ENCODE measurements at regions not wholly inside any gene's neighbourhood (a gene's known extent, or its start where the extent isn't known, plus 50 kb on each side); places are given as distances from the start of the nearest gene placed in this dataset.

DNA sequence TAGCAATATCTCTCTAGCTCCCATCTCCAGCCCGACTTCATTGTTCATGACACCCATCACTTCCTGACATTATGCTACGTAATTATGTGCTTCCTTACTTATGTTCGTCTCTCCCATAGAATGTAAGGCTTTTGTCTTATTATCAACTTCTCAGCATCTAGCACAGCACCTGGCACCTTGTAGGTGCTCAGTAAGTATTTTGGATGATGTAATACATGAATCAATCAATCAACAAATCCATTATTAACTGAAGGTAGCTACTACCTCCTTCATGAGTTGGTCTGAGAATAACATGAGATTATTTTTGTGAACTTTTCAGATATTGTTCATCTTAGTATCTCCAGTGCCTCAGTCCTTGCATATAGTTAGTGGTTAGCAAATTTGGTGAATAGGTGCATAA, 109.3 kb downstream of the EN1 start (continued):
- TF ChIP-seq, protein P1, sequence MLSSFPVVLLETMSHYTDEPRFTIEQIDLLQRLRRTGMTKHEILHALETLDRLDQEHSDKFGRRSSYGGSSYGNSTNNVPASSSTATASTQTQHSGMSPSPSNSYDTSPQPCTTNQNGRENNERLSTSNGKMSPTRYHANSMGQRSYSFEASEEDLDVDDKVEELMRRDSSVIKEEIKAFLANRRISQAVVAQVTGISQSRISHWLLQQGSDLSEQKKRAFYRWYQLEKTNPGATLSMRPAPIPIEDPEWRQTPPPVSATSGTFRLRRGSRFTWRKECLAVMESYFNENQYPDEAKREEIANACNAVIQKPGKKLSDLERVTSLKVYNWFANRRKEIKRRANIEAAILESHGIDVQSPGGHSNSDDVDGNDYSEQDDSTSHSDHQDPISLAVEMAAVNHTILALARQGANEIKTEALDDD (IDR thresholded peaks at IDR 0.05), result no peak
- TF ChIP-seq SREBF2 (CRISPR knock-in tag; IDR thresholded peaks at IDR 0.05) (no peak), XRCC4 (IDR thresholded peaks at IDR 0.05; ENCODE audit: extremely low read depth, insufficient read depth, insufficient read length) (no peak)

DNA sequence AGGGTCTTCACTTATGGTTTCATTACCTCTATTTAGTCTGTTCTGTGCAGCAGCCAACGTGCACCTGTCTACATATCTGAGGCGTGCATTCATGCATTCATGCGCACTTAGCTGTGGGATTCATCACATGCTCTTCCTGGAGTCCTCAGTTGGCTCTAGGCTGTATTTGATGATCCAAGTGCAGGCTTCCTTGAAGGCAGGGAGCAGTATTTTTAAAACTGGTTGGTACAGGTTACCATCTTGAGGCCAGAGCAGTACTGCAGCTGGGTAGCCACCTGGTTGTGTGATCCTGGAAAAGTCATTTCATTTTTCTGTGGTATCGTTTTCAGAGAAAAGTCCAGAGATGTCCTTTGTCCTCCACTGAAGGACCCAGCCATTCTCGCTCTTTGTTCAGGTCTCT, 109.8 kb downstream of the EN1 start:
- Histone ChIP-seq H3K36me3 (ENCODE audit: control insufficient read depth, insufficient read depth, low read length) (no peaks in the 10 kb centered on the region), H3K27ac (ENCODE audit: extremely low read depth, low read depth, low read length) (no peak overlapping the region), H3K9me3 (replicated peaks; ENCODE audit: control insufficient read depth, insufficient read depth, low read depth, low read length) (0 out of 2 replicates have a peak, but pooled peaks cover 2% of the 10 kb centered on the region), H3K4me1 (replicated peaks in 1 of 2; ENCODE audit: control insufficient read depth in 2 of 2, insufficient read depth in 2 of 2, low read length in 2 of 2) (peaks cover 20 to 24% of the 10 kb centered on the region in 2 experiments; a peak in 4 of 5 replicates), H3K27me3 (ENCODE audit: control insufficient read depth in 2 of 2, insufficient read depth in 2 of 2, low read length in 2 of 2) (no peaks in the 10 kb centered on the region), H3K9me1 (ENCODE audit: control insufficient read depth, insufficient read depth, low read length) (no peaks in the 10 kb centered on the region), H4K20me1 (replicated peaks; ENCODE audit: control insufficient read depth, insufficient read depth, low read length) (no peaks in the 10 kb centered on the region), H3K9ac (ENCODE audit: insufficient read depth in 1 of 2, low read depth in 2 of 2, low read length in 2 of 2) (no peak overlapping the region), H3K4me3 (no peak overlapping the region), H3K4me2 (ENCODE audit: insufficient read depth, low read length) (0 out of 2 replicates have a peak overlapping the region, but pooled peaks have one; percentile 60), H2AFZ (ENCODE audit: low read depth, low read length) (peak overlapping the region; percentile 60; the same call in 1 of the 2 replicates), H3K79me2 (ENCODE audit: control insufficient read depth, insufficient read depth, low read length) (no peaks in the 10 kb centered on the region)
- ChIA-PET POLR2A (no interaction called here), CTCF (ENCODE audit: low intra/inter-chr PET ratio) (no interaction called here)
- ATAC-seq (peak; percentile 16; the same call in 1 of the 3 replicates), FAIRE-seq (peak; percentile 54), DNase-seq (ENCODE audit: extremely low read depth in 1 of 4, low spot score in 3 of 4) (no peak)
- in situ Hi-C loops (cut with MboI), result no loop called here
- 74% methylated on average over 5 of the region's 5 CpGs for WGBS (ENCODE audit: insufficient coverage, low coverage, missing lambda C conversion rate)
- TF ChIP-seq ZNF239 (CRISPR knock-in tag; IDR thresholded peaks at IDR 0.05) (no peak), RAD21 (CRISPR knock-in tag; conservative IDR thresholded peaks at IDR 0.05 in 1 of 2, IDR thresholded peaks at IDR 0.05 in 1 of 2) (peak in 1 of 2 experiments; percentile 26; a peak in 2 of 4 replicates)
- TF ChIP-seq, protein P2, sequence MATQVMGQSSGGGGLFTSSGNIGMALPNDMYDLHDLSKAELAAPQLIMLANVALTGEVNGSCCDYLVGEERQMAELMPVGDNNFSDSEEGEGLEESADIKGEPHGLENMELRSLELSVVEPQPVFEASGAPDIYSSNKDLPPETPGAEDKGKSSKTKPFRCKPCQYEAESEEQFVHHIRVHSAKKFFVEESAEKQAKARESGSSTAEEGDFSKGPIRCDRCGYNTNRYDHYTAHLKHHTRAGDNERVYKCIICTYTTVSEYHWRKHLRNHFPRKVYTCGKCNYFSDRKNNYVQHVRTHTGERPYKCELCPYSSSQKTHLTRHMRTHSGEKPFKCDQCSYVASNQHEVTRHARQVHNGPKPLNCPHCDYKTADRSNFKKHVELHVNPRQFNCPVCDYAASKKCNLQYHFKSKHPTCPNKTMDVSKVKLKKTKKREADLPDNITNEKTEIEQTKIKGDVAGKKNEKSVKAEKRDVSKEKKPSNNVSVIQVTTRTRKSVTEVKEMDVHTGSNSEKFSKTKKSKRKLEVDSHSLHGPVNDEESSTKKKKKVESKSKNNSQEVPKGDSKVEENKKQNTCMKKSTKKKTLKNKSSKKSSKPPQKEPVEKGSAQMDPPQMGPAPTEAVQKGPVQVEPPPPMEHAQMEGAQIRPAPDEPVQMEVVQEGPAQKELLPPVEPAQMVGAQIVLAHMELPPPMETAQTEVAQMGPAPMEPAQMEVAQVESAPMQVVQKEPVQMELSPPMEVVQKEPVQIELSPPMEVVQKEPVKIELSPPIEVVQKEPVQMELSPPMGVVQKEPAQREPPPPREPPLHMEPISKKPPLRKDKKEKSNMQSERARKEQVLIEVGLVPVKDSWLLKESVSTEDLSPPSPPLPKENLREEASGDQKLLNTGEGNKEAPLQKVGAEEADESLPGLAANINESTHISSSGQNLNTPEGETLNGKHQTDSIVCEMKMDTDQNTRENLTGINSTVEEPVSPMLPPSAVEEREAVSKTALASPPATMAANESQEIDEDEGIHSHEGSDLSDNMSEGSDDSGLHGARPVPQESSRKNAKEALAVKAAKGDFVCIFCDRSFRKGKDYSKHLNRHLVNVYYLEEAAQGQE (IDR thresholded peaks at IDR 0.05; ENCODE audit: borderline replicate concordance), result 0 out of 2 replicates have a peak, but pooled peaks have one; percentile 11
- TF ChIP-seq, protein P2 (CRISPR knock-in tag; IDR thresholded peaks at IDR 0.05; ENCODE audit: low read depth), result no peak
- intact Hi-C loops (cut with micrococcal nuclease), result no loop called here
- no TSS peak for BruUV-seq (replicated peaks)

Data from K562 (cell line).